K562 (cell line): ENCODE measurements at regions not wholly inside any gene's neighbourhood (a gene's known extent, or its start where the extent isn't known, plus 50 kb on each side); places are given as distances from the start of the nearest gene placed in this dataset.

Experiments
- ATAC-seq: fragments of 200-7000 bp; cut with Tn5 transposase; 3 replicates; pipeline ENCODE4 v1.9.1; 2020; ENCODE audit warnings: moderate library complexity
- BruUV-seq: library from RNA; stranded (reverse); fragments of 400-500 nt; replicated peaks from 2 replicates; lab custom pipeline; 2021; lab: Mats Ljungman, UMichigan
- CTCF ChIA-PET: fragments of 300-600 bp; formaldehyde crosslinking; extraction: SDS; loops from one replicate; lab custom pipeline; 2021; ENCODE audit warnings: low intra/inter-chr PET ratio; lab: Yijun Ruan, JAX
- POLR2A ChIA-PET: fragments of 300-600, 350-650 bp; sonication (Branson Sonifier 250); formaldehyde crosslinking; extraction: SDS; loops from one replicate; lab custom pipeline; 2021; ENCODE audit warnings: antibody characterized with exemption, inconsistent platforms; lab: Yijun Ruan, JAX
- DNase-seq, 4 experiments: peaks; one replicate each; pipeline versions ENCODE4 v3.0.0 to v3.0.0-alpha.2; 2011 to 2018; ENCODE audit warnings: low spot score in 3 of 4, mixed read lengths in 3 of 4; ENCODE audit errors: extremely low read depth in 1 of 4
- FAIRE-seq: peaks from 2 replicates; lab custom pipeline; 2011; peaks lifted over from hg19 to GRCh38; lab: Jason Lieb, UNC
- H2AFZ ChIP-seq: 2 replicates; pipeline ENCODE4 v1.6.0; 2011; ENCODE audit warnings: low read depth, low read length, control low read depth, inconsistent platforms
- H3K27ac ChIP-seq: fragments of 200-600 bp; 3 replicates; pipeline ENCODE4 v1.8.0; 2011; ENCODE audit warnings: low read depth, mild to moderate bottlenecking, control low read depth, inconsistent platforms, low read length, moderate library complexity, mixed read lengths; ENCODE audit errors: extremely low read depth
- H3K27me3 ChIP-seq, 2 experiments: fragments of 300-600 bp in 1 of 2; 2 replicates in 1 of 2; 3 replicates in 1 of 2; pipeline versions ENCODE4 v1.6.0 to v1.8.0; 2011; ENCODE audit warnings: inconsistent platforms in 2 of 2, low read length in 2 of 2, mild to moderate bottlenecking in 1 of 2, mixed read lengths in 1 of 2, moderate library complexity in 1 of 2; ENCODE audit not compliant: control insufficient read depth in 2 of 2, insufficient read depth in 2 of 2
- H3K36me3 ChIP-seq: fragments of 300-600 bp; 3 replicates; pipeline ENCODE4 v1.8.0; 2011; ENCODE audit warnings: mild to moderate bottlenecking, low read length, inconsistent platforms; ENCODE audit not compliant: control insufficient read depth, insufficient read depth
- H3K4me1 ChIP-seq, 2 experiments: fragments of 200-600 bp in 1 of 2; replicated peaks in 1 of 2; 2 replicates in 1 of 2; 3 replicates in 1 of 2; pipeline versions ENCODE4 v1.5.1 to v1.8.0; 2011; ENCODE audit warnings: inconsistent platforms in 2 of 2, low read length in 2 of 2, mild to moderate bottlenecking in 1 of 2, mixed read lengths in 1 of 2, moderate library complexity in 1 of 2; ENCODE audit not compliant: control insufficient read depth in 2 of 2, insufficient read depth in 2 of 2
- H3K4me2 ChIP-seq: 2 replicates; pipeline ENCODE4 v1.6.1; 2011; ENCODE audit warnings: low read length, control low read depth, inconsistent platforms, mixed read lengths; ENCODE audit not compliant: insufficient read depth
- H3K4me3 ChIP-seq: fragments of 200-600 bp; sonication (generic), shearing (Covaris generic); 2 replicates; pipeline ENCODE4 v1.5.1; 2016; ENCODE audit warnings: control low read depth, inconsistent platforms
- H3K79me2 ChIP-seq: fragments of 200-600 bp; 3 replicates; pipeline ENCODE4 v1.8.0; 2011; ENCODE audit warnings: low read length, inconsistent platforms; ENCODE audit not compliant: control insufficient read depth, insufficient read depth
- H3K9ac ChIP-seq, 2 experiments: 2 replicates each; pipeline versions ENCODE4 v1.6.0 to v1.6.1; 2011; ENCODE audit warnings: low read depth in 2 of 2, low read length in 2 of 2, control low read depth in 1 of 2, inconsistent platforms in 1 of 2, mild to moderate bottlenecking in 1 of 2, mixed read lengths in 1 of 2; ENCODE audit not compliant: insufficient read depth in 1 of 2
- H3K9me1 ChIP-seq: one replicate; pipeline ENCODE4 v1.6.0; 2011; ENCODE audit warnings: inconsistent platforms, mild to moderate bottlenecking, low read length, moderate library complexity; ENCODE audit not compliant: control insufficient read depth, insufficient read depth
- H3K9me3 ChIP-seq: replicated peaks from 2 replicates; pipeline ENCODE4 v1.5.1; 2011; ENCODE audit warnings: low read depth, low read length, inconsistent platforms; ENCODE audit not compliant: control insufficient read depth, insufficient read depth
- H4K20me1 ChIP-seq: replicated peaks from 2 replicates; pipeline ENCODE4 v1.6.1; 2011; ENCODE audit warnings: low read length, inconsistent platforms, mixed read lengths; ENCODE audit not compliant: control insufficient read depth, insufficient read depth
- ARHGAP35 ChIP-seq: fragments of 450-650 bp; IDR thresholded peaks from 2 replicates; pipeline ENCODE4 v1.6.1; 2018; ENCODE audit not compliant: partially characterized antibody
- ARID1B ChIP-seq: fragments of 450-650 bp; IDR thresholded peaks from 2 replicates; pipeline ENCODE4 v1.6.1; 2016; ENCODE audit warnings: antibody characterized with exemption, mild to moderate bottlenecking, inconsistent platforms
- ARID2 ChIP-seq: fragments of 450-650 bp; IDR thresholded peaks from 2 replicates; pipeline ENCODE4 v1.6.1; 2017; ENCODE audit warnings: antibody characterized with exemption, mild to moderate bottlenecking
- BRD4 ChIP-seq: fragments of 200-600 bp; sonication (generic); IDR thresholded peaks from 2 replicates; pipeline ENCODE4 v1.6.1; 2017; ENCODE audit warnings: inconsistent platforms
- C11orf30 ChIP-seq: fragments of 450-650 bp; IDR thresholded peaks from 2 replicates; pipeline ENCODE4 v1.6.1; 2016; ENCODE audit warnings: low read depth, mild to moderate bottlenecking
- CEBPB ChIP-seq: fragments of 450-650 bp; IDR thresholded peaks from 2 replicates; pipeline ENCODE4 v1.6.1; 2016; ENCODE audit warnings: missing genetic modification characterization, missing compliant biosample characterization
- CHD2 ChIP-seq: IDR thresholded peaks from 2 replicates; pipeline ENCODE4 v1.6.1; 2011; ENCODE audit warnings: low read depth, low read length
- CREB1 ChIP-seq, 2 experiments: sonication (generic) in 1 of 2; formaldehyde crosslinking in 1 of 2; IDR thresholded peaks; 2 replicates each; pipeline versions ENCODE4 v1.6.1 to v1.8.0; 2012 to 2022; ENCODE audit warnings: inconsistent platforms in 1 of 2, mild to moderate bottlenecking in 1 of 2, missing genetic modification reagents in 1 of 2, moderate library complexity in 1 of 2
- IRF2 ChIP-seq: sonication (generic); formaldehyde crosslinking; IDR thresholded peaks from 2 replicates; pipeline ENCODE4 v1.8.1; 2022; ENCODE audit warnings: mild to moderate bottlenecking, missing genetic modification reagents
- MAFF ChIP-seq: IDR thresholded peaks from 2 replicates; pipeline ENCODE4 v1.6.1; 2012; ENCODE audit warnings: low read length, improper control_type of control experiment
- MAFG ChIP-seq: fragments of 450-650 bp; conservative IDR thresholded peaks from 2 replicates; pipeline ENCODE4 v1.6.1; 2016; ENCODE audit warnings: missing genetic modification characterization, missing compliant biosample characterization
- MAFK ChIP-seq: IDR thresholded peaks from 2 replicates; pipeline ENCODE4 v1.6.1; 2011; ENCODE audit warnings: low read length, improper control_type of control experiment
- RBM39 ChIP-seq: fragments of 200-400 bp; formaldehyde crosslinking; optimal IDR thresholded peaks from 2 replicates; pipeline ENCODE3; 2018; ENCODE audit warnings: low read depth, low read length
- SIRT6 ChIP-seq: IDR thresholded peaks from one replicate; pipeline ENCODE4 v1.6.1; 2012; ENCODE audit warnings: low read depth, mild to moderate bottlenecking, control low read depth, inconsistent platforms, low read length, moderate library complexity
- U2AF2 ChIP-seq: fragments of 200-400 bp; formaldehyde crosslinking; optimal IDR thresholded peaks from 2 replicates; pipeline ENCODE3; 2017; ENCODE audit warnings: low read depth, mild to moderate bottlenecking, low read length
- ZNF316 ChIP-seq: fragments of 450-650 bp; IDR thresholded peaks from 2 replicates; pipeline ENCODE4 v1.6.1; 2016
- ZNF445 ChIP-seq: fragments of 250-450 bp; sonication (Bioruptor Pico); IDR thresholded peaks from 2 replicates; pipeline ENCODE4 v1.4.0; 2020; ENCODE audit warnings: low read depth, mild to moderate bottlenecking, moderate library complexity
- ZNF696 ChIP-seq: fragments of 250-450 bp; sonication (Bioruptor Pico); conservative IDR thresholded peaks from 2 replicates; pipeline ENCODE4 v1.4.0; 2020; ENCODE audit warnings: mild to moderate bottlenecking, moderate library complexity
- WGBS: fragments of 100-300 bp; shearing (Covaris generic); methylation state at CpG from one replicate; pipeline ENCODE4 v1.1.6; 2016; ENCODE audit warnings: low coverage, mixed read lengths; ENCODE audit not compliant: insufficient coverage; ENCODE audit errors: missing lambda C conversion rate; 5-methylcytosine and 5-hydroxymethylcytosine counted together
- in situ Hi-C: fragments of 300-500 bp; cut with MboI; formaldehyde crosslinking; loops from 4 replicates; pipeline ENCODE4 v1.15.0; 2018; ENCODE audit warnings: inconsistent platforms, mixed read lengths
- intact Hi-C: fragments of 100-400 bp; cut with micrococcal nuclease; formaldehyde crosslinking; loops from 2 replicates; pipeline ENCODE4 v1.14.2; 2022
- TF ChIP-seq, protein P1 (sequence below): fragments of 450-650 bp; IDR thresholded peaks from 2 replicates; pipeline ENCODE4 v1.6.1; 2017; ENCODE audit warnings: mild to moderate bottlenecking, moderate library complexity
- TF ChIP-seq, protein P2 (sequence below): fragments of 250-450 bp; sonication (Bioruptor Pico); IDR thresholded peaks from 2 replicates; pipeline ENCODE4 v1.5.0; 2021

DNA sequence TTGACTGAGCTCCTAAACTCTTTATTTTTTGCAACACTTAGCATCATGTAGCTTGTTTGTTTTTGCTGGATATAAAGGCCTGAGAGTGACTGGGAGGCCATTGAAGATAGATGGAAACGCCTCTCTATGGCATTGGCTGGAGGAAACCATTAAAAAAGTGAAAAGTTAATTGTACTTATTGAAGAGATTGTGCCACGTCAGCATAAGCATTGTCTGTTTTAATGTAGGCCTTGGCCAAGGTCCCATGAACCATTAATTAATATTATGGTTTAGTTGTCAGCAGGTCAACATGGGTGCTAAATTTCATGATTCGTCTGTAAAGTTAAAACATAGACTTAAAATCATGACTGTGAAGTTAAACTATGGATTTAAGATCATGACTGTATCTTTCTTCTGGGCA is 178.6 kb downstream of the GATA3 start:
- ATAC-seq = no peak
- no TSS peak for BruUV-seq
- no peak for DNase-seq
- Histone ChIP-seq H3K79me2 (no peaks in the 10 kb centered on the region), H3K9ac (no peak overlapping the region), H3K4me1 (no peaks in the 10 kb centered on the region), H3K4me2 (no peak overlapping the region), H3K9me3 (no peaks in the 10 kb centered on the region), H3K9me1 (no peaks in the 10 kb centered on the region), H2AFZ (no peak overlapping the region), H3K27me3 (no peaks in the 10 kb centered on the region; a peak in 2 of 5 replicates), H3K36me3 (no peaks in the 10 kb centered on the region), H4K20me1 (no peaks in the 10 kb centered on the region), H3K4me3 (no peak overlapping the region), H3K27ac (no peak overlapping the region)
- 0% methylated on average over 3 of the region's 3 CpGs for WGBS
- TF ChIP-seq, protein P1, sequence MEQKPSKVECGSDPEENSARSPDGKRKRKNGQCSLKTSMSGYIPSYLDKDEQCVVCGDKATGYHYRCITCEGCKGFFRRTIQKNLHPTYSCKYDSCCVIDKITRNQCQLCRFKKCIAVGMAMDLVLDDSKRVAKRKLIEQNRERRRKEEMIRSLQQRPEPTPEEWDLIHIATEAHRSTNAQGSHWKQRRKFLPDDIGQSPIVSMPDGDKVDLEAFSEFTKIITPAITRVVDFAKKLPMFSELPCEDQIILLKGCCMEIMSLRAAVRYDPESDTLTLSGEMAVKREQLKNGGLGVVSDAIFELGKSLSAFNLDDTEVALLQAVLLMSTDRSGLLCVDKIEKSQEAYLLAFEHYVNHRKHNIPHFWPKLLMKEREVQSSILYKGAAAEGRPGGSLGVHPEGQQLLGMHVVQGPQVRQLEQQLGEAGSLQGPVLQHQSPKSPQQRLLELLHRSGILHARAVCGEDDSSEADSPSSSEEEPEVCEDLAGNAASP = no peak
- no peak for TF ChIP-seq CREB1 (IDR thresholded peaks at IDR 0.05)
- no peak for TF ChIP-seq CREB1 (CRISPR knock-in tag; IDR thresholded peaks at IDR 0.05)
- TF ChIP-seq CEBPB (tag) = no peak
- TF ChIP-seq ARID2 = no peak
- TF ChIP-seq, protein P2, sequence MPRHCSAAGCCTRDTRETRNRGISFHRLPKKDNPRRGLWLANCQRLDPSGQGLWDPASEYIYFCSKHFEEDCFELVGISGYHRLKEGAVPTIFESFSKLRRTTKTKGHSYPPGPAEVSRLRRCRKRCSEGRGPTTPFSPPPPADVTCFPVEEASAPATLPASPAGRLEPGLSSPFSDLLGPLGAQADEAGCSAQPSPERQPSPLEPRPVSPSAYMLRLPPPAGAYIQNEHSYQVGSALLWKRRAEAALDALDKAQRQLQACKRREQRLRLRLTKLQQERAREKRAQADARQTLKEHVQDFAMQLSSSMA (CRISPR knock-in tag) = no peak
- TF ChIP-seq MAFK = peak; percentile 83
- peak; percentile 57 for TF ChIP-seq C11orf30
- no peak for TF ChIP-seq ZNF696 (CRISPR knock-in tag)
- peak; percentile 63 for TF ChIP-seq MAFG (tag)
- TF ChIP-seq U2AF2 = no peak
- TF ChIP-seq ZNF445 (CRISPR knock-in tag) = no peak
- TF ChIP-seq MAFF = peak; percentile 58; the same call in 1 of the 2 replicates
- TF ChIP-seq SIRT6 = no peak
- TF ChIP-seq IRF2 (CRISPR knock-in tag) = no peak
- TF ChIP-seq ARID1B = no peak
- TF ChIP-seq RBM39 = no peak
- TF ChIP-seq ARHGAP35 = no peak
- TF ChIP-seq BRD4 = no peak
- peak; percentile 63 for TF ChIP-seq ZNF316
- TF ChIP-seq CHD2 = no peak
- ChIA-PET POLR2A (no interaction called here), CTCF (no interaction called here)
- intact Hi-C loops = no loop called here
- FAIRE-seq = no peak
- in situ Hi-C loops = no loop called here
